HEK293T (cell line): ENCODE measurements at regions not wholly inside any gene's neighbourhood (a gene's known extent, or its start where the extent isn't known, plus 50 kb on each side); places are given as distances from the start of the nearest gene placed in this dataset.
"Not testable (repeated sequence)": the region's sequence is repeated elsewhere in the genome, so short reads cannot be mapped to it uniquely, and the experiment has no call there.

Source experiments
- CTCF ChIA-PET: fragments of 350-600 bp; formaldehyde crosslinking; extraction: SDS; loops from one replicate; lab custom pipeline; 2021; ENCODE audit warnings: antibody characterized with exemption, inconsistent platforms; lab: Yijun Ruan, JAX
- POLR2A ChIA-PET: fragments of 350-600 bp; formaldehyde crosslinking; extraction: SDS; loops from one replicate; lab custom pipeline; 2020; ENCODE audit warnings: antibody characterized with exemption, inconsistent platforms; lab: Yijun Ruan, JAX
- DNase-seq: peaks from one replicate; pipeline ENCODE4 v3.0.0; 2012; ENCODE audit warnings: mixed read lengths; ENCODE audit errors: extremely low spot score
- ARNT ChIP-seq: fragments of 450-650 bp; IDR thresholded peaks from 2 replicates; pipeline ENCODE4 v1.6.1; 2017; ENCODE audit warnings: mild to moderate bottlenecking
- BHLHE40 ChIP-seq: fragments of 450-650 bp; IDR thresholded peaks from 2 replicates; pipeline ENCODE4 v1.6.1; 2016; ENCODE audit warnings: mild to moderate bottlenecking, moderate library complexity, borderline replicate concordance
- CTBP1 ChIP-seq: fragments of 450-650 bp; IDR thresholded peaks from 2 replicates; pipeline ENCODE4 v1.6.1; 2016; ENCODE audit warnings: borderline replicate concordance
- ELF4 ChIP-seq: fragments of 450-650 bp; IDR thresholded peaks from 2 replicates; pipeline ENCODE4 v1.6.1; 2017; ENCODE audit warnings: antibody characterized with exemption
- FOXA1 ChIP-seq: fragments of 450-650 bp; IDR thresholded peaks from 2 replicates; pipeline ENCODE4 v1.6.1; 2016; ENCODE audit warnings: mild to moderate bottlenecking
- FOXK2 ChIP-seq: fragments of 450-650 bp; IDR thresholded peaks from 2 replicates; pipeline ENCODE4 v1.6.1; 2016; ENCODE audit warnings: mild to moderate bottlenecking
- FOXM1 ChIP-seq: fragments of 450-650 bp; IDR thresholded peaks from 2 replicates; pipeline ENCODE4 v1.6.1; 2017; ENCODE audit warnings: mild to moderate bottlenecking, borderline replicate concordance
- HDGF ChIP-seq: fragments of 450-650 bp; IDR thresholded peaks from 2 replicates; pipeline ENCODE4 v1.6.1; 2017; ENCODE audit warnings: antibody characterized with exemption, borderline replicate concordance
- L3MBTL2 ChIP-seq: fragments of 450-650 bp; conservative IDR thresholded peaks from 2 replicates; pipeline ENCODE4 v1.6.1; 2016; ENCODE audit warnings: mild to moderate bottlenecking
- LEF1 ChIP-seq: fragments of 450-650 bp; IDR thresholded peaks from 2 replicates; pipeline ENCODE4 v1.6.1; 2017; ENCODE audit warnings: mild to moderate bottlenecking, borderline replicate concordance
- NFRKB ChIP-seq: fragments of 450-650 bp; IDR thresholded peaks from 2 replicates; pipeline ENCODE4 v1.6.1; 2016; ENCODE audit warnings: mild to moderate bottlenecking, moderate library complexity
- PKNOX1 ChIP-seq: fragments of 450-650 bp; IDR thresholded peaks from 2 replicates; pipeline ENCODE4 v1.6.1; 2016
- SP1 ChIP-seq: fragments of 450-650 bp; IDR thresholded peaks from 2 replicates; pipeline ENCODE4 v1.6.1; 2017
- SUZ12 ChIP-seq: fragments of 450-650 bp; IDR thresholded peaks from 2 replicates; pipeline ENCODE4 v1.6.1; 2016; ENCODE audit warnings: mild to moderate bottlenecking
- TARDBP ChIP-seq: fragments of 450-650 bp; IDR thresholded peaks from 2 replicates; pipeline ENCODE4 v1.6.1; 2016
- ZNF384 ChIP-seq: fragments of 450-650 bp; IDR thresholded peaks from 2 replicates; pipeline ENCODE4 v1.6.1; 2016

GRCh38 chr13:90835826-90836225 lies 511.7 kb upstream of the MIR17HG start:
- POLR2A ChIA-PET: no interaction called here

DNA sequence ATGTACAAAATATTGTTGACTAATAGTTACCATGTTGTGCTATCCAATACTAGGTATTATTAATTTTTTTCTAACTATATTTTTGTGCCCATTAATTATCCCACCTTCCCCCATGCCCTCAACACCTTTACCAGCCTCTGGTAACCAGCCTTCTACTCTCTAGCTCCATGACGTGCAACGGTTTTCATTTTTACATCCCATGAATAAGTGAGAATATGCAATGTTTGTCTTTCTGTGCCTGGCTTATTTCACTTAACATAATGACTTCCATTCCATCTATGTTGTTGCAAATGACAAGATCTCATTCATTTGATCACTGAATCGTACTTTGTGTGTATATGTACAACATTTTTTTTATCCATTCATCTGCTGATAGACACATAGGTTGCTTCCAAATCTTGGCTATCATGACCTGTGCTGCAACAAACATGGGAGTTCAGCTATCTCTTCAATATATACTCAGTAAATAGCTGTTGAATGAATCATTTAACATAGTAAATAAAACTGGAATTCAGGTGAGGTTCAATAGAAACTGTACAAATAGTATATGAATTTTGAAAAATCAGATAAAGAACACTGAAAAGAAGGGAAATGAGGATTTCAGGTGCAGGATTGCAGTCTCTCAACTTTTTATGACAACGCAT lies 509.0 kb upstream of the MIR17HG start:
- ChIA-PET POLR2A (no interaction called here), CTCF (no interaction called here)
- TF ChIP-seq ARNT (no peak), FOXA1 (no peak), CTBP1 (no peak), LEF1 (no peak), HDGF (no peak), BHLHE40 (no peak), ELF4 (no peak), SP1 (no peak), L3MBTL2 (no peak), ZNF384 (no peak), PKNOX1 (no peak), FOXK2 (no peak), NFRKB (no peak), TARDBP (no peak), SUZ12 (no peak), FOXM1 (no peak)
- DNase-seq: no peak

More at GRCh38 chr13:90835826-90836225, 511.7 kb upstream of the MIR17HG start:
- TF ChIP-seq PKNOX1: no peak
- no peak for DNase-seq
- CTCF ChIA-PET: no interaction called here

DNA sequence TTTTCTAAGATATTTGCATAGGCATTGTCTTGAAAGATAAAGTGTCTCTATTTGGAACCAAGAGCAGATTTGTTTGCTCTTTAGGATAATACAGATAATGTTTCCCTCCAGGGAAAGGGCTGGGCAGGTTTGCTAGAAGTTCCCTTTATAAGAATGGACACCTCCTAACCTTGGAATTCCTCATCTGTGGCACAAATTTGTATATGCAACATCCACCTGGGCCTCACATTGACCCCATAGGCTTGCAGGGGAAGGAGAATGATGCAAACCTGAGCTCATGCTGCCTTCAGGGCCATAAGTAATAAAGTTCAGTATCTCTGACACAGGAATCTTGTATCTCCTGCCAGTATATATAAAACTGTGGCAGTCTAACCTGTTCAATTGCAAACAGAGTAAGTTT lies 508.4 kb upstream of the MIR17HG start:
- DNase-seq: no peak
- CTCF ChIA-PET: no interaction called here
- POLR2A ChIA-PET: no interaction called here
- TF ChIP-seq HDGF (no peak), FOXM1 (no peak), ARNT (no peak), ELF4 (no peak), FOXK2 (no peak), CTBP1 (no peak), FOXA1 (no peak), PKNOX1 (no peak), LEF1 (no peak), BHLHE40 (no peak), ZNF384 (no peak), SP1 (no peak), SUZ12 (no peak), TARDBP (no peak), L3MBTL2 (no peak), NFRKB (no peak)

DNA sequence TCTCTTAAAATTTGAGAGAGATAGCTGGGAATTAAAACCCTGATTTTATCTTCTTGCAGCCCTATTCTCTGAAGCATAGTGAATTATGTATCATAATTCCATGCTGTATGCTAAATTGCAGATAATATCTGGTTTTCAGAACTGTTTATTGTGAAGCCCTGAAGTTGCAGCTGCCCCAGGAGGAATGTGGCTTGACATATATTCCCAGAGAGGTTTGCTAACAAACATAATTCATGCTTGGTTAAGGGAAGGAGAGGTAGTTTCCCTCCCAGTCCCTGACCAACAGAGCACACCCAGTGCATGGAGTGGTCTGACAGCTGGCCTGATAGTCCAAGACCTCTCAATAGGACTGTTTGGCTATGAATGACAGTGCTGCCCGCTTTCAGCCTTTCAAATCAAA lies 500.6 kb upstream of the MIR17HG start:
- TF ChIP-seq CTBP1: no peak
- no peak for TF ChIP-seq TARDBP
- no peak for TF ChIP-seq ZNF384
- no peak for TF ChIP-seq BHLHE40
- TF ChIP-seq PKNOX1: no peak
- no peak for TF ChIP-seq HDGF
- no peak for TF ChIP-seq LEF1
- TF ChIP-seq FOXA1: no peak
- no peak for TF ChIP-seq ARNT
- no peak for TF ChIP-seq SP1
- TF ChIP-seq SUZ12: no peak
- CTCF ChIA-PET: no interaction called here
- POLR2A ChIA-PET: no interaction called here
- no peak for DNase-seq

DNA sequence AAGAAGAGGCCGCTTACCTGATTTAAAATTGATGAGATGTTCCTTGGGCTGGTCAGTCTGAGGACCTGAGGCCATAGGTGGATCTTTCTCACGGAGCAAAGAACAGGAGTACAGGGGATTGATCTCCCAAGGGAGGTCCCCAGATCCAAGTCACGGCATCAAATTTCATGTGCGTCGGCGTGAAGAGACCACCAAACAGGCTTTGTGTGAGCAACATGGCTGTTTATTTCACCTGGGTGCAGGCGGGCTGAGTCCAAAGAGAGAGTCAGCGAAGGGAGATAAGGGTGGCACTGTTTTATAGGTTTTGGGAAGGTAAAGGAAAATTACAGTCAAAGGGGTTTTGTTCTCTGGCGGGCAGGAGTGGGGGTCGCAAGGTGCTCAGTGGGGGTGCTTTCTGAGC lies 493.8 kb upstream of the MIR17HG start:
- POLR2A ChIA-PET, DNase-seq, CTCF ChIA-PET: not testable (repeated sequence)

- ChIA-PET POLR2A (no interaction called here), CTCF (interaction anchor here (0.7 to 1.4 kb wide), 2 partner anchors 9 to 10 kb away, joined by 3 to 8 read pairs; no protein-coding TSS in a partner anchor)
These were observed 489.6 kb upstream of the MIR17HG start for GRCh38 chr13:90857921-90858320.

More at GRCh38 chr13:90857921-90858320, 489.6 kb upstream of the MIR17HG start:
- DNase-seq: no peak
- TF ChIP-seq FOXA1 (no peak), ARNT (no peak), CTBP1 (no peak), PKNOX1 (no peak), HDGF (no peak), L3MBTL2 (no peak), BHLHE40 (no peak), LEF1 (no peak), NFRKB (no peak), FOXM1 (no peak), TARDBP (no peak)
